BJ (cell line): ENCODE measurements at regions not wholly inside any gene's neighbourhood (a gene's known extent, or its start where the extent isn't known, plus 50 kb on each side); places are given as distances from the start of the nearest gene placed in this dataset.
"Not testable (repeated sequence)": the region's sequence is repeated elsewhere in the genome, so short reads cannot be mapped to it uniquely, and the experiment has no call there.

Experiments used
- CTCF ChIA-PET: fragments of 350-600 bp; formaldehyde crosslinking; extraction: SDS; loops from one replicate; lab custom pipeline; 2021; ENCODE audit warnings: antibody characterized with exemption, inconsistent platforms; lab: Yijun Ruan, JAX
- POLR2A ChIA-PET: fragments of 300-600 bp; sonication (Branson Sonifier 250); formaldehyde crosslinking; extraction: SDS; loops from one replicate; lab custom pipeline; 2021; ENCODE audit warnings: antibody characterized with exemption; lab: Charles Lee
- DNase-seq: peaks from one replicate; pipeline ENCODE4 v3.0.0-alpha.2; 2011; ENCODE audit warnings: low read depth
- H3K27me3 ChIP-seq: 2 replicates; pipeline ENCODE4 v1.6.0; 2011; ENCODE audit warnings: low read length; ENCODE audit not compliant: control insufficient read depth, insufficient read depth
- H3K36me3 ChIP-seq: 2 replicates; pipeline ENCODE4 v1.5.1; 2011; ENCODE audit warnings: low read length; ENCODE audit not compliant: control insufficient read depth, insufficient read depth
- H3K4me3 ChIP-seq: 2 replicates; pipeline ENCODE4 v1.5.1; 2011; ENCODE audit warnings: low read depth, mild to moderate bottlenecking, control low read depth, low read length
- TF ChIP-seq, protein P1 (sequence below): IDR thresholded peaks from 2 replicates; pipeline ENCODE4 v1.5.1; 2011; ENCODE audit warnings: low read depth, mild to moderate bottlenecking, control low read depth, inconsistent platforms, low read length, moderate library complexity; ENCODE audit not compliant: insufficient read depth

DNA sequence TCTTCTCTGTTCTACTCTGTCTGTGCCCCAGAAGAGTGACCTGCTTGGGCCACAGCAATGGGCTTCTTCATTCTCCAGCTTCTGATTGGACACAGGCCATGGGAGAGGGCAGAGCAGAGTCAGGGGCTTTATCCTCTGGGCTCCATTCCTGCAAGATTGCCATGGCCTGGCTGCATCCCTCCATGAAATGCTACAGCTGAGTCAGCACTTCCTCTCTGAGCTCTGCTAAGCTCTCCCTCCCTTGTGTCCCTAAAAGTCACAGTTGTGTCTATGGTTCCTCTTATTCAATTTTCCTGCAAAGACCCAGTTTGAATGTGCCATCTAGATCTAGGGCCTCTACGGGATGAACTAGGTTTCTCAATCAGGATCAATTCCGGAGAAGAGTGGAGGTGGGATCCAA, 903.8 kb downstream of the TYW1 start:
- Histone ChIP-seq H3K4me3 (no peak overlapping the region), H3K36me3 (no peaks in the 10 kb centered on the region), H3K27me3 (no peaks in the 10 kb centered on the region)
- TF ChIP-seq, protein P1, sequence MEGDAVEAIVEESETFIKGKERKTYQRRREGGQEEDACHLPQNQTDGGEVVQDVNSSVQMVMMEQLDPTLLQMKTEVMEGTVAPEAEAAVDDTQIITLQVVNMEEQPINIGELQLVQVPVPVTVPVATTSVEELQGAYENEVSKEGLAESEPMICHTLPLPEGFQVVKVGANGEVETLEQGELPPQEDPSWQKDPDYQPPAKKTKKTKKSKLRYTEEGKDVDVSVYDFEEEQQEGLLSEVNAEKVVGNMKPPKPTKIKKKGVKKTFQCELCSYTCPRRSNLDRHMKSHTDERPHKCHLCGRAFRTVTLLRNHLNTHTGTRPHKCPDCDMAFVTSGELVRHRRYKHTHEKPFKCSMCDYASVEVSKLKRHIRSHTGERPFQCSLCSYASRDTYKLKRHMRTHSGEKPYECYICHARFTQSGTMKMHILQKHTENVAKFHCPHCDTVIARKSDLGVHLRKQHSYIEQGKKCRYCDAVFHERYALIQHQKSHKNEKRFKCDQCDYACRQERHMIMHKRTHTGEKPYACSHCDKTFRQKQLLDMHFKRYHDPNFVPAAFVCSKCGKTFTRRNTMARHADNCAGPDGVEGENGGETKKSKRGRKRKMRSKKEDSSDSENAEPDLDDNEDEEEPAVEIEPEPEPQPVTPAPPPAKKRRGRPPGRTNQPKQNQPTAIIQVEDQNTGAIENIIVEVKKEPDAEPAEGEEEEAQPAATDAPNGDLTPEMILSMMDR = no peak
- no peak for DNase-seq
- ChIA-PET POLR2A (no interaction called here), CTCF (no interaction called here)

DNA sequence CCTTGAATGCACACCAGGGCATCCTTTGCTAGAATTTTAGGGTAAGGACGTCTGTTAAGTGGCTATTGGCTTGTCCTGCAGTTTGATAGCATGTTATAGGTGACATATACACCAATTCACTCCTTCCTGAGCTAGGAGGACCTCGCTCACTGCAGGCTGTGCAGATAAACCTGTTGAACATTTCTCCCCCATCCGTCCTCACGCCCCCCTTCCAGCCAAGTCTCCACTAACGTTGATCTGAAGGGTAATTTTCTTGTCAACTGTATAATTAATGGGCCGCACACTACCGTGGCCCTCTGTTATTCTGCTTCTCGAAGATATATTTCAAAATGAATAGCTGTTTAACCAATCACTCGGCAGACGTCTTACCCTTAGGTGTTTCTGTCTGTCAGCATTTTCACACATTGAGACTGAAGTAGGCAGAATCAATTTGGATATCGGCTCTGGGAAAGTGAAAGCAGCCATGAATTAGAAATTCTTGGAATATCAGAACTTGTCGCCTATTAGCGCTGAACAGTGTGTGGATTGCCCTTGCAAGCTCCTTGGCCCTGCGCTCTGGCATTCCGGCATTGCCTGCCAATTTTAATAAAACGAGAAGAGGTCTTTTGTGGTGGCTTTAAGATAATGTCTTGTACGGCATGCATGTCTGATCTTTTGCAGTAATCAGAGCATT, 905.3 kb downstream of the TYW1 start:
- ChIA-PET POLR2A (no interaction called here), CTCF (no interaction called here)
- no peak for DNase-seq
- TF ChIP-seq, protein P1 = no peak
- Histone ChIP-seq H3K36me3 (no peaks in the 10 kb centered on the region), H3K27me3 (no peaks in the 10 kb centered on the region), H3K4me3 (no peak overlapping the region)

DNA sequence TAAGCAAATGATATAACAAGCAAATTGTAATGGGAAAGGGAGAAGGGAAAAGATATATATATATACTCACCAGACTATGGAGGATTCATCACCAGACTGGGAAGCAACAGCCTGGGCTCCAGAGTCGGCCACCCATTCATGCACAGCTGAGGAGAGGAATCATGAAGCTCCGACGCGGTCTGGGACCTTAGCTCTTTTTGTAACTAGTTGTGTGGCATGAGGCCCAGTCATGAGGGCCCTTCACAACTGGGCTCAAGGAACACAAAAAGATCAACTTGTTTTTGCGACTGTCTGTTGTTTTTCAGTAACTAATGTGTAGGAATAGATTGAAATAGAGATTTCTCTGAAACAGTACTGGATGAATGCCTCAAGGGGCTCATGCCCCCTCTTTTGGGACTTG, 911.2 kb downstream of the TYW1 start:
- DNase-seq = no peak
- H3K36me3 ChIP-seq = no peaks in the 10 kb centered on the region
- ChIA-PET CTCF (no interaction called here), POLR2A (no interaction called here)
- no peak overlapping the region for H3K4me3 ChIP-seq
- no peaks in the 10 kb centered on the region for H3K27me3 ChIP-seq
- TF ChIP-seq, protein P1 = no peak

DNA sequence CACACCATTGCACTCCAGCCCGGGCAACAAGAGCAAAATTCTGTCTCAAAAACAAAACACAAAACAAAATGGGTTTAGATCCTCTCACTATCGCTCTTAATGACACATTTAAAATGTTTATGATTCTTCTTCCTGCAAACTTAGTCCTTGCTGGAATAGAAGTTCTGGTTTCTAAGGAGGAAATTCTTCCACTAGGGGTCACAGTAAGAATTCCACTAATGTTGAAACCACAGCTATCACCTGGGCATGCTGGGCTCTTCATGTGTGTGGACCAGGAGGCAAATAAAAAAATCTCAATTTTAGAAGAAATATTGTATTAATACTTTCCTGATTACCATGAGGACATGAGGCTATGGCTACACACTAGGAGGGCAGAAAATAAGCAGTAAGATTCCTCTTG, 915.8 kb downstream of the TYW1 start:
- Histone ChIP-seq H3K4me3 (no peak overlapping the region), H3K36me3 (no peaks in the 10 kb centered on the region), H3K27me3 (no peaks in the 10 kb centered on the region)
- TF ChIP-seq, protein P1 = no peak
- ChIA-PET POLR2A (no interaction called here), CTCF (no interaction called here)
- no peak for DNase-seq

GRCh38 chr7:67913604-67914003, 917.0 kb downstream of the TYW1 start:
- no peak for DNase-seq
- ChIA-PET CTCF (interaction anchor here (0.6 kb wide), 1 partner anchor 1732 kb away, joined by 3 read pairs; no protein-coding TSS in a partner anchor), POLR2A (no interaction called here)
- no peak overlapping the region for H3K4me3 ChIP-seq
- no peaks in the 10 kb centered on the region for H3K27me3 ChIP-seq
- TF ChIP-seq, protein P1 = no peak
- no peaks in the 10 kb centered on the region for H3K36me3 ChIP-seq

DNA sequence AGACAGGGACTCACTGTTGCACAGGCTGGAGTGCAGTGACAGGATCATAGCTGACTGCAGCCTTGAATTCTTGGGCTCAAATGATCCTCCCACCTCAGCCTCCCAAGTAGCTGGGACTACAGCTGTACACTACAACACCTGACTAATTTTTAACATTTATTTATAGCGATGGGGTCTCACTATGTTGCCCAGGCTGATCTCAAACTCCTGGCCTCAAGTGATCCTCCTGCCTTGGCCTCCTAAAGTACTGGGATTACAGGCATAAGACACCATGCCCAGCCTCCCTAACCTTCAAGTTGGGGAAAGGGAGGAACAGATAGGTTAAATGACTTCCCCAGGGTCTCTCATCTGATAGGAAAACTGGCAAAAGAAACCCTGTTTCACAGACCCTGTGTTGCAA, 919.5 kb downstream of the TYW1 start:
- H3K27me3 ChIP-seq, DNase-seq, H3K36me3 ChIP-seq, CTCF ChIA-PET, H3K4me3 ChIP-seq, POLR2A ChIA-PET: not testable (repeated sequence)
